MCF 10A (cell line): ENCODE measurements at regions not wholly inside any gene's neighbourhood (a gene's known extent, or its start where the extent isn't known, plus 50 kb on each side); places are given as distances from the start of the nearest gene placed in this dataset.

Source experiments
- BruUV-seq: library from RNA; stranded (reverse); fragments of 400-500 nt; replicated peaks from 2 replicates; lab custom pipeline; 2021; lab: Mats Ljungman, UMichigan
- CTCF ChIA-PET: fragments of 300-600 bp; sonication (Branson Sonifier 250); formaldehyde crosslinking; extraction: SDS; loops from one replicate; lab custom pipeline; 2021; ENCODE audit warnings: antibody characterized with exemption, inconsistent platforms; lab: Yijun Ruan, JAX
- POLR2A ChIA-PET: fragments of 300-600, 350-650 bp; sonication (Branson Sonifier 250); formaldehyde crosslinking; extraction: SDS; loops from one replicate; lab custom pipeline; 2020; ENCODE audit warnings: antibody characterized with exemption, inconsistent platforms; lab: Yijun Ruan, JAX
- DNase-seq: peaks from one replicate; pipeline ENCODE4 v3.0.0-alpha.2; 2018; ENCODE audit not compliant: unreplicated experiment
- H3K27ac Mint-ChIP-seq: one replicate; pipeline ENCODE4 v1.8.0; 2022; ENCODE audit warnings: mild to moderate bottlenecking, low read depth, mixed read lengths; ENCODE audit not compliant: unreplicated experiment
- H3K27me3 Mint-ChIP-seq: one replicate; pipeline ENCODE4 v1.8.0; 2022; ENCODE audit warnings: mixed read lengths; ENCODE audit not compliant: insufficient read depth, unreplicated experiment
- H3K36me3 Mint-ChIP-seq: one replicate; pipeline ENCODE4 v1.8.0; 2022; ENCODE audit warnings: mild to moderate bottlenecking, moderate library complexity, mixed read lengths; ENCODE audit not compliant: insufficient read depth, unreplicated experiment
- H3K4me1 Mint-ChIP-seq: one replicate; pipeline ENCODE4 v1.8.0; 2022; ENCODE audit warnings: mixed read lengths; ENCODE audit not compliant: insufficient read depth, unreplicated experiment
- H3K4me3 Mint-ChIP-seq: one replicate; pipeline ENCODE4 v1.8.0; 2022; ENCODE audit warnings: mild to moderate bottlenecking, moderate library complexity, mixed read lengths; ENCODE audit not compliant: unreplicated experiment
- H3K9me3 Mint-ChIP-seq: one replicate; pipeline ENCODE4 v1.8.0; 2022; ENCODE audit warnings: mixed read lengths; ENCODE audit not compliant: unreplicated experiment
- intact Hi-C: fragments of 100-400 bp; cut with micrococcal nuclease; formaldehyde crosslinking; loops from 2 replicates; pipeline ENCODE4 v1.14.1; 2022
- TF ChIP-seq, protein P1 (sequence below): fragments of 200-600 bp; IDR thresholded peaks from one replicate; pipeline ENCODE4 v1.8.0; 2022; ENCODE audit warnings: antibody characterized with exemption, mild to moderate bottlenecking; ENCODE audit not compliant: unreplicated experiment

GRCh38 chr18:25599443-25599842 lies 247.5 kb upstream of the ZNF521 start:
- Mint-ChIP-seq H3K9me3 (peaks cover 36% of the 10 kb centered on the region), H3K4me1 (no peaks in the 10 kb centered on the region), H3K27ac (no peak overlapping the region), H3K27me3 (no peaks in the 10 kb centered on the region), H3K36me3 (no peaks in the 10 kb centered on the region), H3K4me3 (no peak overlapping the region)
- ChIA-PET CTCF (interaction anchor here (0.6 kb wide), 1 partner anchor 312 kb away, joined by 3 read pairs; no protein-coding TSS in a partner anchor), POLR2A (no interaction called here)
- BruUV-seq, result no TSS peak
- TF ChIP-seq, protein P1, sequence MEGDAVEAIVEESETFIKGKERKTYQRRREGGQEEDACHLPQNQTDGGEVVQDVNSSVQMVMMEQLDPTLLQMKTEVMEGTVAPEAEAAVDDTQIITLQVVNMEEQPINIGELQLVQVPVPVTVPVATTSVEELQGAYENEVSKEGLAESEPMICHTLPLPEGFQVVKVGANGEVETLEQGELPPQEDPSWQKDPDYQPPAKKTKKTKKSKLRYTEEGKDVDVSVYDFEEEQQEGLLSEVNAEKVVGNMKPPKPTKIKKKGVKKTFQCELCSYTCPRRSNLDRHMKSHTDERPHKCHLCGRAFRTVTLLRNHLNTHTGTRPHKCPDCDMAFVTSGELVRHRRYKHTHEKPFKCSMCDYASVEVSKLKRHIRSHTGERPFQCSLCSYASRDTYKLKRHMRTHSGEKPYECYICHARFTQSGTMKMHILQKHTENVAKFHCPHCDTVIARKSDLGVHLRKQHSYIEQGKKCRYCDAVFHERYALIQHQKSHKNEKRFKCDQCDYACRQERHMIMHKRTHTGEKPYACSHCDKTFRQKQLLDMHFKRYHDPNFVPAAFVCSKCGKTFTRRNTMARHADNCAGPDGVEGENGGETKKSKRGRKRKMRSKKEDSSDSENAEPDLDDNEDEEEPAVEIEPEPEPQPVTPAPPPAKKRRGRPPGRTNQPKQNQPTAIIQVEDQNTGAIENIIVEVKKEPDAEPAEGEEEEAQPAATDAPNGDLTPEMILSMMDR, result no peak
- DNase-seq, result no peak
- intact Hi-C loops, result no loop called here

DNA sequence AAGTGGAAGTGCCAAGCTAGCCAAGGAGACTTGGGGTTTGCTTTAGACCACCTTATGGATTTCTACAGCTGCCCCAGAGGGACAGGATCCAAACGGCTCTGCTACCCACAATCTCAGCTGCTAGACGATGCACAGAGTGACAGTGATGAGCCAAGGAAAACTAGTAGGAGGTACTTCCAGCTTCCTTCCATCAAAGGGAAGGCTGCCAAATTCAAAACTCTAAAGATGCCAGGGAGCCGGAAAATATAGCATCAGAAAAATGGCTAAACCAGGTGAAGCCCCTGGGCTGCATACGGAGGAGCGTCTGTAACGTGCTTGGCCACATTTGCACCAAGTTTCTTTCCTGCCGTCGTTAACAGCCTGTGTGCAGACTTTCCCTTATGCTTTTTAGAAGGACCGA lies 245.5 kb upstream of the ZNF521 start:
- no peaks in the 10 kb centered on the region for H3K27me3 Mint-ChIP-seq
- POLR2A ChIA-PET, result interaction anchor here (0.7 kb wide), 1 partner anchor 14 kb away, joined by 3 read pairs; no protein-coding TSS in a partner anchor
- H3K36me3 Mint-ChIP-seq, result no peaks in the 10 kb centered on the region
- no peaks in the 10 kb centered on the region for H3K4me1 Mint-ChIP-seq
- TF ChIP-seq, protein P1, result no peak
- peaks cover 38% of the 10 kb centered on the region for H3K9me3 Mint-ChIP-seq
- BruUV-seq, result no TSS peak
- no peak overlapping the region for H3K27ac Mint-ChIP-seq
- CTCF ChIA-PET, result no interaction called here
- DNase-seq, result no peak
- intact Hi-C loops, result no loop called here
- H3K4me3 Mint-ChIP-seq, result no peak overlapping the region

GRCh38 chr18:25595274-25596060 lies 243.5 kb upstream of the ZNF521 start:
- no TSS peak for BruUV-seq
- POLR2A ChIA-PET, result no interaction called here

GRCh38 chr18:25594351-25594750 lies 242.4 kb upstream of the ZNF521 start:
- TF ChIP-seq, protein P1, result no peak
- Mint-ChIP-seq H3K27ac (no peak overlapping the region), H3K27me3 (no peaks in the 10 kb centered on the region), H3K4me1 (no peaks in the 10 kb centered on the region), H3K4me3 (no peak overlapping the region), H3K9me3 (peaks cover 15% of the 10 kb centered on the region), H3K36me3 (no peaks in the 10 kb centered on the region)
- no peak for DNase-seq
- no TSS peak for BruUV-seq
- POLR2A ChIA-PET, result no interaction called here
- CTCF ChIA-PET, result no interaction called here
- intact Hi-C loops, result no loop called here

More at GRCh38 chr18:25595274-25596060, 243.5 kb upstream of the ZNF521 start:
- CTCF ChIA-PET, result interaction anchor here (0.7 to 1.0 kb wide), 2 partner anchors 8 to 1049 kb away, joined by 3 read pairs; no protein-coding TSS in a partner anchor
- H3K27me3 Mint-ChIP-seq, result no peaks in the 10 kb centered on the region
- no peaks in the 10 kb centered on the region for H3K4me1 Mint-ChIP-seq
- DNase-seq, result no peak
- TF ChIP-seq, protein P1, result no peak
- H3K36me3 Mint-ChIP-seq, result no peaks in the 10 kb centered on the region
- H3K9me3 Mint-ChIP-seq, result peaks cover 26% of the 10 kb centered on the region
- intact Hi-C loops, result no loop called here
- H3K27ac Mint-ChIP-seq, result no peak overlapping the region
- no peak overlapping the region for H3K4me3 Mint-ChIP-seq
